ENCODE measurements at regions not wholly inside any gene's neighbourhood (a gene's known extent, or its start where the extent isn't known, plus 50 kb on each side); places are given as distances from the start of the nearest gene placed in this dataset.
"Not testable (repeated sequence)": the region's sequence is repeated elsewhere in the genome, so short reads cannot be mapped to it uniquely, and the experiment has no call there.

DNA sequence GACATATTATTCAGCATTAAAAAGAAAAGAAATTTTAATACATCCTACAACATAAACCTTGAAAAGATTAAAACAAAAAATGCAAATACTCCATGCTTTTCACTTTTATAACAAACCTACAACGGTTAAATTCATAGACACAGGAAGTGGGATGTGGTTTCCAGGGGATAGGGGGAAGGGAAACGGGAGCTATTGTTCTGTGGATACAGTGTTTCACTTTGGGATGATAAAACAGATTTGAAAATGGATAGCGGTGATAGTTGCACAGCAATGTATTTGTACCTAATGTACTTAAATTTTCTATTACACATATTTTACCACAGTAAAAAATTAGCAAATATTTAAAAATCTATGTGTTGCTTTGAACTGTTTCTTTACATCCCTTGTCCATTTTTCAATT lies 368.0 kb downstream of the CDY2B start:
- not testable (repeated sequence) for H3K27ac Mint-ChIP-seq; H3K27ac ChIP-seq (ENCODE audit: insufficient read depth, low read length, poor library complexity, severe bottlenecking); ATAC-seq (ENCODE audit: low read depth in 2 of 2); H3K27me3 Mint-ChIP-seq; H3K4me3 Mint-ChIP-seq; H3K4me1 Mint-ChIP-seq; H3K9me3 ChIP-seq (ENCODE audit: control insufficient read depth in 2 of 2, low read length in 2 of 2); H3K27me3 ChIP-seq (ENCODE audit: control insufficient read depth, insufficient read depth, low read length); H3K36me3 ChIP-seq (ENCODE audit: control insufficient read depth, insufficient read depth, low read length); H3K4me1 ChIP-seq (ENCODE audit: control insufficient read depth, insufficient read depth, low read length, poor library complexity, severe bottlenecking); H3K36me3 Mint-ChIP-seq; H3K4me3 ChIP-seq (ENCODE audit: low read depth, low read length); DNase-seq; H3K9me3 Mint-ChIP-seq

DNA sequence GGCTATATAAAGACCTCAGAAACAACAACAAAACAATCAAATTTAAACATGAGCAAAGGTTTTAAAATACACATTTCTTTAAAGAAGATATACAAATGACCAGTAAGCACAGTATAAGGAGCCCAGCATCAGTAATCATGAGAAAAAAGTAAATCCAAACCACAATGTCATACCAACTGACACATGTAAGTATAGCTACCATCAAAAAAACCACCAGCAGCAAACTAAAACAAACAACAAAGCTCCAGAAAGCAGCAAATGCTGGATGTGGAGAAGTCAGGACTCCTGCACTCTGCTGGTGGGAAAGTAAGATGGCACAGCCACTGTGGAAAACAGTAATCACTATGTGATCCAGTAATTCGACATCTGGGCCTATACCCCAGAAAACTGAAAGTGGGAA lies 368.5 kb downstream of the CDY2B start:
- not testable (repeated sequence) for H3K27ac Mint-ChIP-seq; H3K27me3 Mint-ChIP-seq; H3K4me3 ChIP-seq (ENCODE audit: low read depth, low read length); DNase-seq; H3K36me3 Mint-ChIP-seq; ATAC-seq (ENCODE audit: low read depth in 2 of 2); H3K27me3 ChIP-seq (ENCODE audit: control insufficient read depth, insufficient read depth, low read length); H3K4me1 ChIP-seq (ENCODE audit: control insufficient read depth, insufficient read depth, low read length, poor library complexity, severe bottlenecking); H3K36me3 ChIP-seq (ENCODE audit: control insufficient read depth, insufficient read depth, low read length); H3K9me3 ChIP-seq (ENCODE audit: control insufficient read depth in 2 of 2, low read length in 2 of 2); H3K4me3 Mint-ChIP-seq; H3K9me3 Mint-ChIP-seq; H3K4me1 Mint-ChIP-seq; H3K27ac ChIP-seq (ENCODE audit: insufficient read depth, low read length, poor library complexity, severe bottlenecking)

DNA sequence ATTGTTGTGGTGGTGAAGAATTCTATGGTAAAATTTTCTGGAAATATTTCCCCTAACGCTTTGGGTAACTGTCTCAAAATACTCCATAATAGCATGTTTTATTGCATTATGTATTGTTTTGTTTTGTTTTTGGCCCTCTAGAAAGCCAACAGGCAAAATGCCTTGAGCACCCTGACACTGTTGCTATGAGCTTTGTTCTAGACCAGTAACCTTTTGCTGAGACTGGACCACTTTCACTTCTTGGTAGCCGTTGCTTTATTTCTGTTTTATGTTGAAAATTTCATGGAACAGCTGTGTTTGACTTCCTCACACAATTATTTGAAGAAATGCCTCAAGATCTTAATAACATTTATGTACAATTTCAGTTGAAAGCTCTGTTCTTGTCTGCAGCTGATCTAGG lies 374.2 kb downstream of the CDY2B start:
- not testable (repeated sequence) for H3K4me1 ChIP-seq (ENCODE audit: control insufficient read depth, insufficient read depth, low read length, poor library complexity, severe bottlenecking); H3K9me3 ChIP-seq (ENCODE audit: control insufficient read depth in 2 of 2, low read length in 2 of 2); DNase-seq; H3K4me3 ChIP-seq (ENCODE audit: low read depth, low read length); ATAC-seq (ENCODE audit: low read depth in 2 of 2); H3K27me3 Mint-ChIP-seq; H3K4me3 Mint-ChIP-seq; H3K36me3 ChIP-seq (ENCODE audit: control insufficient read depth, insufficient read depth, low read length); H3K9me3 Mint-ChIP-seq; H3K36me3 Mint-ChIP-seq; H3K27me3 ChIP-seq (ENCODE audit: control insufficient read depth, insufficient read depth, low read length); H3K4me1 Mint-ChIP-seq; H3K27ac ChIP-seq (ENCODE audit: insufficient read depth, low read length, poor library complexity, severe bottlenecking); H3K27ac Mint-ChIP-seq

DNA sequence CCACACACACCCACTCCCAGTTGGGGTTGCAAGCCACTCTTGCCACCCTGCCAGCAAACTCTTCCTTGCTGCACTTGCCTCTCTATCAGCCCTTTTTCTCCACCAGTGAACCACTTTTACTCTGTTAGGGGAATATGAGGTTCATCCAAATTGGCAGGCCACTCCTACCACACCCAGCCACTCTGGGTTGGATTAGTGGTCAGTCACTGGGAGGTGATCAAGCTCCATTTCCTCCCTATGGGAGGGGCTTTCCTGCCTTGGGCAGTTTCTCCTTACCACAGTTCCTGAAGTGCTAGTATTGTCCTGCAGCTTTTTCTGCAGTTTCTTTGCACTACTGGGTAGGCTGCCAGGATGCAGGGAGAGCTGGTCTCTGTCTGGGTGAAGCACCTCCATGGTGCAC lies 395.3 kb downstream of the CDY2B start:
- not testable (repeated sequence) for H3K27ac ChIP-seq (ENCODE audit: insufficient read depth, low read length, poor library complexity, severe bottlenecking); H3K36me3 ChIP-seq (ENCODE audit: control insufficient read depth, insufficient read depth, low read length); H3K9me3 Mint-ChIP-seq; H3K4me3 ChIP-seq (ENCODE audit: low read depth, low read length); H3K27ac Mint-ChIP-seq; DNase-seq; H3K4me1 ChIP-seq (ENCODE audit: control insufficient read depth, insufficient read depth, low read length, poor library complexity, severe bottlenecking); H3K4me3 Mint-ChIP-seq; H3K27me3 ChIP-seq (ENCODE audit: control insufficient read depth, insufficient read depth, low read length); H3K9me3 ChIP-seq (ENCODE audit: control insufficient read depth in 2 of 2, low read length in 2 of 2); ATAC-seq (ENCODE audit: low read depth in 2 of 2); H3K36me3 Mint-ChIP-seq; H3K4me1 Mint-ChIP-seq; H3K27me3 Mint-ChIP-seq

DNA sequence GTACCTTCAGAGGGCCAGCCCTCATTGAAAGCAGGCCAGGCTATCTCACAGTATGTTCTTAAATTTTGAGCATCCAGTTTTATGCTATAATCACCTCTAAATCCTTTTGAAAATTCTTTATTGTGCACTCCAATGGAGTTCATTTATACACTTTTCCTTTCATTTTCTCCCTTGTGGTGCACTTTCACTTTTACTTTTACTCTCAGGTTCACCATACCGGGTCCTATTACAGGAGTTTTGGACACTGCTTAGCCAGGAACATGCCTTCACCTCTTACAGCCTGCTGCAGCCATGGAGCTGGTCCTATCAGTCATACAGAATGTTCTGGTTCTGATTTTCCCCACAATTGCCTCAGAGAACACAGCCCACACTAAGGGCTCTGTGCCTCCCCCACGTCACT lies 395.9 kb downstream of the CDY2B start:
- not testable (repeated sequence) for H3K27ac Mint-ChIP-seq; H3K27me3 ChIP-seq (ENCODE audit: control insufficient read depth, insufficient read depth, low read length); ATAC-seq (ENCODE audit: low read depth in 2 of 2); DNase-seq; H3K9me3 ChIP-seq (ENCODE audit: control insufficient read depth in 2 of 2, low read length in 2 of 2); H3K4me1 Mint-ChIP-seq; H3K4me3 Mint-ChIP-seq; H3K36me3 Mint-ChIP-seq; H3K27me3 Mint-ChIP-seq; H3K27ac ChIP-seq (ENCODE audit: insufficient read depth, low read length, poor library complexity, severe bottlenecking); H3K4me1 ChIP-seq (ENCODE audit: control insufficient read depth, insufficient read depth, low read length, poor library complexity, severe bottlenecking); H3K4me3 ChIP-seq (ENCODE audit: low read depth, low read length); H3K36me3 ChIP-seq (ENCODE audit: control insufficient read depth, insufficient read depth, low read length); H3K9me3 Mint-ChIP-seq

DNA sequence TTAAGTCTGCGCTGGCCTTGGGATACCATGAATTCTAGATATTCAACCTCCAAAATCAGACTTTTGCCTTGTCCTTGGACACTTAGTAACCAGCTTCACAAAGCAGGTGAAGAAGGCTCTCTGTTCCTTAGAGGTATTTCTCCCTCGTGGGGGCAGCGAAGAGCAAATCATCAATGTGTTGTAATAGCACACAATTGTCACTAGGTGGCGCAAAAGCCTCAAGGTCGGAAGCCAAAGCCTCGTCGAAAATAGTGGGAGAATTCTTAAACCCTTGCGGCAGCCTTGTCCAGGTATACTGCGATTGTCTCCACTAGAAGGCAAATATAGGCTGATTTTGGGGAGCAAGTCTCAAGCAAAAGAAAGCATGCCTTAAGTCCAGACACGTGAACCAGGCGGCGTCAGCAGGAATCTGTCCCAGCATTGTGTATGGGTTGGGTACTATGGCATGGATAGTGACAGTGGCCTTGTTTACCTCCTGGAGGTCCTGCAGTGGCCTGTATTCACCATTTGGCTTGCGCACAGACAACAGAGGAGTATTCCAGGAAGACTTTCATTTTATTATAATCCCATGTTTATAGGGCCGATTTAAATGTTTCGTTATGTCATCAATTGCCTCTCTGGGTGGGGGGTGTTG lies 398.5 kb downstream of the CDY2B start:
- H3K4me3 ChIP-seq (ENCODE audit: low read depth, low read length); H3K27me3 Mint-ChIP-seq; H3K36me3 ChIP-seq (ENCODE audit: control insufficient read depth, insufficient read depth, low read length); H3K27me3 ChIP-seq (ENCODE audit: control insufficient read depth, insufficient read depth, low read length); H3K4me1 ChIP-seq (ENCODE audit: control insufficient read depth, insufficient read depth, low read length, poor library complexity, severe bottlenecking); H3K9me3 Mint-ChIP-seq; H3K9me3 ChIP-seq (ENCODE audit: control insufficient read depth in 2 of 2, low read length in 2 of 2); H3K4me3 Mint-ChIP-seq; H3K36me3 Mint-ChIP-seq; H3K27ac ChIP-seq (ENCODE audit: insufficient read depth, low read length, poor library complexity, severe bottlenecking); DNase-seq; H3K27ac Mint-ChIP-seq; H3K4me1 Mint-ChIP-seq: not testable (repeated sequence)
- peak in 1 of 2 donors; percentile 55 for ATAC-seq (ENCODE audit: low read depth in 2 of 2)

DNA sequence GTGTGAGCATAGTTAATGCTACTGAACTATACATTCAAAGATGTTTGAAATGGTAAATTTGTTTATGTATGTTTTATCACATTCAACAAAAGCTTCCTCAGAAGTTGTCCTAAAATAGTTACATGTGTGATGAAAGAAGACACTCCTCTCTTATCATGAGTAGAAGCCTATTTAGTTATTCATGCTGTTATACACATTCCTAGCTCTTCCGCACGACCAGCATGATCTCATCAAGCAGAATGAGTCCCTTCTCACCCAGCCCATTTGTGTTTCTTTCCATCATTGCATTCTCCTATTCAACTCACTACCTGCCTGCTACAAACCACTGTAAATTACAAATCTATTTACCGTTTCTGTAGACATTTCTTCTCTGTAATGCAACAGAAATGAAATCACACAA lies 408.0 kb downstream of the CDY2B start:
- H3K36me3 Mint-ChIP-seq; H3K4me3 Mint-ChIP-seq; H3K27me3 ChIP-seq (ENCODE audit: control insufficient read depth, insufficient read depth, low read length); DNase-seq; H3K9me3 ChIP-seq (ENCODE audit: control insufficient read depth in 2 of 2, low read length in 2 of 2); H3K4me3 ChIP-seq (ENCODE audit: low read depth, low read length); H3K36me3 ChIP-seq (ENCODE audit: control insufficient read depth, insufficient read depth, low read length); H3K9me3 Mint-ChIP-seq; H3K27me3 Mint-ChIP-seq; ATAC-seq (ENCODE audit: low read depth in 2 of 2); H3K27ac Mint-ChIP-seq; H3K4me1 ChIP-seq (ENCODE audit: control insufficient read depth, insufficient read depth, low read length, poor library complexity, severe bottlenecking); H3K27ac ChIP-seq (ENCODE audit: insufficient read depth, low read length, poor library complexity, severe bottlenecking); H3K4me1 Mint-ChIP-seq: not testable (repeated sequence)

DNA sequence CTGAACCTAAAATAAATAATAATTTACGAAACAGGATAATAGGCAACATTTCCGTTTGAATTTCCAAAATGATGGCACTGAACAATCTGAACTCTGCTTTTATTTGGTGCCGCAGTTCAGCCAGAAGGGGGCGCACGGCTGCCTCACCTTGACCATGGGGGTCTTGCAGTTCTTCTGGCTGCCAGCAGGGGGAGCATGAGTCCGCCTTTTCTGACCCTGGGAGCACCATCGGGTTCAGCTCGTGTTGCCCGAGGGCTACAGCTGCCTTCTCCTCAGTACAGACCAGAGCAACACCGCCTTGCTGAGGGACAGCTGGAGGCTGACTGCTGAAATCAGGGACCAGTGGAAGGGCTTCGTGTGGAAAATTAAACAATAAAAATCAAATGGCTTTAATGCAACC lies 420.3 kb downstream of the CDY2B start:
- H3K4me1 Mint-ChIP-seq; H3K9me3 ChIP-seq (ENCODE audit: control insufficient read depth in 2 of 2, low read length in 2 of 2); H3K36me3 ChIP-seq (ENCODE audit: control insufficient read depth, insufficient read depth, low read length); H3K4me1 ChIP-seq (ENCODE audit: control insufficient read depth, insufficient read depth, low read length, poor library complexity, severe bottlenecking); H3K27ac ChIP-seq (ENCODE audit: insufficient read depth, low read length, poor library complexity, severe bottlenecking); H3K36me3 Mint-ChIP-seq; H3K9me3 Mint-ChIP-seq; H3K27me3 ChIP-seq (ENCODE audit: control insufficient read depth, insufficient read depth, low read length); H3K4me3 ChIP-seq (ENCODE audit: low read depth, low read length); DNase-seq; H3K27me3 Mint-ChIP-seq; H3K27ac Mint-ChIP-seq; H3K4me3 Mint-ChIP-seq: not testable (repeated sequence)
- ATAC-seq (ENCODE audit: low read depth in 2 of 2): peak; percentile 18 to 37
